SK-N-SH (cell line): ENCODE measurements at regions not wholly inside any gene's neighbourhood (a gene's known extent, or its start where the extent isn't known, plus 50 kb on each side); places are given as distances from the start of the nearest gene placed in this dataset.

Source experiments
- CTCF ChIA-PET: fragments of 300-600, 350-600 bp; formaldehyde crosslinking; extraction: SDS; loops from one replicate; lab custom pipeline; 2021; lab: Yijun Ruan, JAX
- POLR2A ChIA-PET: fragments of 350-600 bp; sonication (Branson Sonifier 250); formaldehyde crosslinking; extraction: SDS; loops from one replicate; lab custom pipeline; 2020; ENCODE audit warnings: antibody characterized with exemption, inconsistent platforms; lab: Yijun Ruan, JAX
- DNase-seq: peaks from one replicate; pipeline ENCODE4 v3.0.0; 2012
- H2AFZ ChIP-seq: fragments of 200-600 bp; sonication (generic); 2 replicates; pipeline ENCODE4 v1.8.1; 2016; ENCODE audit warnings: antibody characterized with exemption, mild to moderate bottlenecking, low read depth
- H3F3A ChIP-seq: fragments of 200-600 bp; sonication (generic); replicated peaks from 2 replicates; pipeline ENCODE3; 2016; ENCODE audit warnings: antibody characterized with exemption, mild to moderate bottlenecking; ENCODE audit not compliant: insufficient read depth
- H3K27ac ChIP-seq, 2 experiments: fragments of 200-500 bp in 1 of 2; fragments of 200-600 bp in 1 of 2; sonication (Bioruptor generic) in 1 of 2; sonication (generic), shearing (Covaris generic) in 1 of 2; 2 replicates each; pipeline versions ENCODE4 v1.5.1 to v1.6.1; 2014 to 2016; ENCODE audit warnings: low read depth in 2 of 2, inconsistent platforms in 1 of 2, low read length in 1 of 2, mild to moderate bottlenecking in 1 of 2, mixed read lengths in 1 of 2
- H3K27me3 ChIP-seq: fragments of 200-600 bp; sonication (generic), shearing (Covaris generic); 2 replicates; pipeline ENCODE4 v1.6.1; 2016; ENCODE audit warnings: mixed run types; ENCODE audit not compliant: insufficient read depth
- H3K36me3 ChIP-seq, 2 experiments: fragments of 200-500 bp in 1 of 2; fragments of 200-600 bp in 1 of 2; sonication (Bioruptor generic) in 1 of 2; sonication (generic) in 1 of 2; replicated peaks in 1 of 2; 2 replicates each; pipeline versions ENCODE3 to v1.5.1; 2014 to 2016; ENCODE audit warnings: low read length in 1 of 2, mild to moderate bottlenecking in 1 of 2; ENCODE audit not compliant: insufficient read depth in 2 of 2, control insufficient read depth in 1 of 2
- H3K4me1 ChIP-seq, 2 experiments: fragments of 200-500 bp in 1 of 2; fragments of 200-600 bp in 1 of 2; sonication (Bioruptor generic) in 1 of 2; sonication (generic), shearing (Covaris generic) in 1 of 2; 2 replicates each; pipeline versions ENCODE4 v1.5.1 to v1.6.1; 2014 to 2016; ENCODE audit warnings: low read depth in 1 of 2, low read length in 1 of 2, mixed run types in 1 of 2; ENCODE audit not compliant: insufficient read depth in 2 of 2, control insufficient read depth in 1 of 2
- H3K4me2 ChIP-seq: fragments of 200-600 bp; sonication (generic), shearing (Covaris generic); 2 replicates; pipeline ENCODE4 v1.6.1; 2017; ENCODE audit warnings: mixed run types
- H3K4me3 ChIP-seq, 2 experiments: fragments of 200-500 bp in 1 of 2; fragments of 200-600 bp in 1 of 2; sonication (Bioruptor generic) in 1 of 2; sonication (generic), shearing (Covaris generic) in 1 of 2; 2 replicates each; pipeline versions ENCODE4 v1.5.1 to v1.8.1; 2014 to 2016; ENCODE audit warnings: low read depth in 2 of 2, inconsistent platforms in 1 of 2, low read length in 1 of 2, mild to moderate bottlenecking in 1 of 2, mixed read lengths in 1 of 2, moderate library complexity in 1 of 2
- H3K79me2 ChIP-seq: fragments of 200-600 bp; sonication (generic); 2 replicates; pipeline ENCODE4 v1.8.1; 2017; ENCODE audit warnings: mild to moderate bottlenecking; ENCODE audit not compliant: insufficient read depth
- H3K9ac ChIP-seq: fragments of 200-600 bp; sonication (generic); 2 replicates; pipeline ENCODE4 v1.6.1; 2017; ENCODE audit warnings: mixed run types
- H3K9me2 ChIP-seq: fragments of 200-600 bp; sonication (generic); 2 replicates; pipeline ENCODE4 v1.6.1; 2017; ENCODE audit warnings: mixed run types
- H3K9me3 ChIP-seq: fragments of 200-600 bp; sonication (generic); 2 replicates; pipeline ENCODE4 v1.6.1; 2017; ENCODE audit warnings: mixed run types, mild to moderate bottlenecking, moderate library complexity
- H4K20me1 ChIP-seq: fragments of 200-600 bp; sonication (generic); 2 replicates; pipeline ENCODE4 v1.6.1; 2017; ENCODE audit warnings: mild to moderate bottlenecking, mixed run types; ENCODE audit not compliant: insufficient read depth
- CHD2 ChIP-seq: fragments of 150-350 bp; IDR thresholded peaks from 2 replicates; pipeline ENCODE4 v1.6.1; 2018; ENCODE audit warnings: low read length; ENCODE audit not compliant: partially characterized antibody
- CTCF ChIP-seq: fragments of 200-600 bp; sonication (generic); IDR thresholded peaks from 2 replicates; pipeline ENCODE4 v1.6.1; 2017; ENCODE audit warnings: antibody characterized with exemption, mild to moderate bottlenecking, moderate library complexity
- EP300 ChIP-seq, 2 experiments: IDR thresholded peaks; 2 replicates each; pipeline versions ENCODE4 v1.4.0 to v1.6.1; 2012; ENCODE audit warnings: borderline replicate concordance in 1 of 2, low read depth in 1 of 2, low read length in 1 of 2
- EZH2phosphoT487 ChIP-seq: fragments of 200-600 bp; sonication (generic); IDR thresholded peaks from 2 replicates; pipeline ENCODE4 v1.6.1; 2017; ENCODE audit warnings: low read depth, mixed run types, mild to moderate bottlenecking, antibody characterized with exemption, moderate library complexity, borderline replicate concordance
- FOXJ3 ChIP-seq: sonication (generic); formaldehyde crosslinking; IDR thresholded peaks from 2 replicates; pipeline ENCODE4 v1.5.1; 2020; ENCODE audit warnings: mild to moderate bottlenecking, missing genetic modification reagents
- GABPA ChIP-seq: IDR thresholded peaks from 2 replicates; pipeline ENCODE4 v1.4.0; 2012; ENCODE audit warnings: low read depth, mild to moderate bottlenecking
- MEF2A ChIP-seq: IDR thresholded peaks from 2 replicates; pipeline ENCODE4 v1.4.0; 2012; ENCODE audit warnings: low read depth, borderline replicate concordance
- MXI1 ChIP-seq: IDR thresholded peaks from 2 replicates; pipeline ENCODE4 v1.6.1; 2012; ENCODE audit warnings: mild to moderate bottlenecking, low read depth, low read length, improper control_type of control experiment
- NFIC ChIP-seq: IDR thresholded peaks from 2 replicates; pipeline ENCODE4 v1.4.0; 2012; ENCODE audit warnings: borderline replicate concordance
- NRF1 ChIP-seq: IDR thresholded peaks from 2 replicates; pipeline ENCODE4 v1.6.1; 2012; ENCODE audit warnings: low read depth, mild to moderate bottlenecking, low read length
- RAD21 ChIP-seq: IDR thresholded peaks from 2 replicates; pipeline ENCODE4 v1.6.1; 2012; ENCODE audit warnings: mild to moderate bottlenecking, low read length
- TAF1 ChIP-seq: IDR thresholded peaks from 2 replicates; pipeline ENCODE4 v1.6.1; 2012; ENCODE audit warnings: low read depth, mild to moderate bottlenecking, low read length, moderate library complexity, borderline replicate concordance
- TCF12 ChIP-seq: IDR thresholded peaks from 2 replicates; pipeline ENCODE4 v1.4.0; 2012
- USF1 ChIP-seq: IDR thresholded peaks from 2 replicates; pipeline ENCODE4 v1.4.0; 2012; ENCODE audit warnings: low read depth, borderline replicate concordance
- USF2 ChIP-seq: fragments of 150-350 bp; IDR thresholded peaks from 2 replicates; pipeline ENCODE4 v1.6.1; 2017; ENCODE audit warnings: antibody characterized with exemption, low read length, low read depth, borderline replicate concordance
- ZBTB33 ChIP-seq: IDR thresholded peaks from 2 replicates; pipeline ENCODE4 v1.4.0; 2012; ENCODE audit warnings: low read depth, borderline replicate concordance
- WGBS: methylation state at CpG from one replicate; pipeline ENCODE4 v1.1.6; 2017; ENCODE audit warnings: low lambda C conversion rate; 5-methylcytosine and 5-hydroxymethylcytosine counted together

- Histone ChIP-seq H3K4me3 (no peak overlapping the region), H3K27ac (peak overlapping the region in 1 of 2 experiments; percentile 37; a peak in 1 of 4 replicates), H3K79me2 (no peaks in the 10 kb centered on the region), H3K9me3 (no peaks in the 10 kb centered on the region), H4K20me1 (no peaks in the 10 kb centered on the region), H3K36me3 (no peaks in the 10 kb centered on the region), H3K9me2 (no peaks in the 10 kb centered on the region), H3K4me1 (no peaks in the 10 kb centered on the region), H3K9ac (no peak overlapping the region), H3K4me2 (no peak overlapping the region), H2AFZ (no peak overlapping the region; the same call in 1 of the 2 replicates), H3K27me3 (no peaks in the 10 kb centered on the region), H3F3A (no peaks in the 10 kb centered on the region)
- WGBS: 11% methylated on average over 1 of the region's 1 CpG
- CTCF ChIA-PET: interaction anchor here (1.3 kb wide), 1 partner anchor 16 kb away, joined by 3 read pairs; no protein-coding TSS in a partner anchor
- DNase-seq: no peak
- POLR2A ChIA-PET: no interaction called here
- TF ChIP-seq FOXJ3 (CRISPR knock-in tag) (no peak), CHD2 (no peak), RAD21 (no peak), CTCF (no peak), NFIC (no peak), GABPA (no peak), ZBTB33 (no peak), TAF1 (no peak), TCF12 (no peak), MEF2A (no peak), USF1 (no peak), MXI1 (no peak), USF2 (no peak), EP300 (IDR thresholded peaks at IDR 0.05; ENCODE audit: borderline replicate concordance in 1 of 2, low read depth in 1 of 2, low read length in 1 of 2) (no peak), NRF1 (no peak), EZH2phosphoT487 (no peak)
Measured at GRCh38 chrX:25534091-25534490, 518.3 kb upstream of the ARX start.
